Uterus (tissue), 2 donors: ENCODE measurements at regions not wholly inside any gene's neighbourhood (a gene's known extent, or its start where the extent isn't known, plus 50 kb on each side); places are given as distances from the start of the nearest gene placed in this dataset.

Experiments
- CTCF ChIP-seq, 4 experiments: fragments of 200-600 bp in 2 of 4; fragments of 450-650 bp in 2 of 4; sonication (generic) in 2 of 4; IDR thresholded peaks; one replicate each; pipeline ENCODE4 v1.5.1; 2016 to 2019; ENCODE audit warnings: antibody characterized with exemption in 4 of 4, mild to moderate bottlenecking in 2 of 4, moderate library complexity in 1 of 4
- POLR2A ChIP-seq, 2 donors: fragments of 450-650 bp; IDR thresholded peaks; one replicate each; pipeline ENCODE4 v1.6.1; 2016; ENCODE audit warnings: antibody characterized with exemption in 2 of 2, mild to moderate bottlenecking in 1 of 2, moderate library complexity in 1 of 2

GRCh38 chr4:35216636-35217035, 1027.7 kb downstream of the ARAP2 start:
- no peak for TF ChIP-seq CTCF (IDR thresholded peaks at IDR 0.05)
- no peak for TF ChIP-seq POLR2A (IDR thresholded peaks at IDR 0.05)
